Mammary epithelial cell (primary cell): ENCODE measurements at regions not wholly inside any gene's neighbourhood (a gene's known extent, or its start where the extent isn't known, plus 50 kb on each side); places are given as distances from the start of the nearest gene placed in this dataset.

Source experiments
- EZH2 ChIP-seq: IDR thresholded peaks from 2 replicates; pipeline ENCODE4 v1.6.1; 2012; ENCODE audit warnings: low read length, inconsistent platforms, borderline replicate concordance
- TF ChIP-seq, protein P1 (sequence below), 2 donors: IDR thresholded peaks in 1 of 2; conservative IDR thresholded peaks in 1 of 2; 2 replicates each; pipeline ENCODE4 v1.5.1; 2011 to 2012; ENCODE audit warnings: inconsistent platforms in 2 of 2, low read length in 2 of 2, mild to moderate bottlenecking in 2 of 2, control low read depth in 1 of 2, low read depth in 1 of 2; ENCODE audit not compliant: insufficient read depth in 1 of 2; ENCODE audit errors: extremely low read depth in 1 of 2

DNA sequence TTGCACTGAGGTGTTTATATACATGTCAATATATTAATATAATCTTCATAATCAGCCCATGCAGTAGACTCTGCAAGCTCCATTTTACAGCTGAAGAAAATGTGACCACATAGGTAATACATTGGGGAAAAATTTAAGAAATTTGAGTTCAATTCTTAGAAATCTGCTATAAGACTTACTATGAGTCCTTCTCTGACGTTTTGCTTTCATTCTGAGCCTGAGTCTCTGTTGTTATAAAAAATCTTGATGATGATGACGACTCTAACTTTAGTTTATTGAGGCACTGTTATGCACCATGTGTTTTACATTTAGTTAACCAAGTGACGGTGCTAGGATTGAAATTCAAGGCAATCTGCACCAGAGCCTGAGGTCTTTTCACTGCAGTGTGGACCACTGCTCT lies 370.3 kb upstream of the PPP1R2C start:
- TF ChIP-seq, protein P1, sequence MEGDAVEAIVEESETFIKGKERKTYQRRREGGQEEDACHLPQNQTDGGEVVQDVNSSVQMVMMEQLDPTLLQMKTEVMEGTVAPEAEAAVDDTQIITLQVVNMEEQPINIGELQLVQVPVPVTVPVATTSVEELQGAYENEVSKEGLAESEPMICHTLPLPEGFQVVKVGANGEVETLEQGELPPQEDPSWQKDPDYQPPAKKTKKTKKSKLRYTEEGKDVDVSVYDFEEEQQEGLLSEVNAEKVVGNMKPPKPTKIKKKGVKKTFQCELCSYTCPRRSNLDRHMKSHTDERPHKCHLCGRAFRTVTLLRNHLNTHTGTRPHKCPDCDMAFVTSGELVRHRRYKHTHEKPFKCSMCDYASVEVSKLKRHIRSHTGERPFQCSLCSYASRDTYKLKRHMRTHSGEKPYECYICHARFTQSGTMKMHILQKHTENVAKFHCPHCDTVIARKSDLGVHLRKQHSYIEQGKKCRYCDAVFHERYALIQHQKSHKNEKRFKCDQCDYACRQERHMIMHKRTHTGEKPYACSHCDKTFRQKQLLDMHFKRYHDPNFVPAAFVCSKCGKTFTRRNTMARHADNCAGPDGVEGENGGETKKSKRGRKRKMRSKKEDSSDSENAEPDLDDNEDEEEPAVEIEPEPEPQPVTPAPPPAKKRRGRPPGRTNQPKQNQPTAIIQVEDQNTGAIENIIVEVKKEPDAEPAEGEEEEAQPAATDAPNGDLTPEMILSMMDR (conservative IDR thresholded peaks at IDR 0.05 in 1 of 2, IDR thresholded peaks at IDR 0.05 in 1 of 2; ENCODE audit: extremely low read depth in 1 of 2, insufficient read depth in 1 of 2, low read depth in 1 of 2, low read length in 2 of 2), result no peak
- TF ChIP-seq EZH2, result no peak
